ENCODE measurements at regions not wholly inside any gene's neighbourhood (a gene's known extent, or its start where the extent isn't known, plus 50 kb on each side); places are given as distances from the start of the nearest gene placed in this dataset.

DNA sequence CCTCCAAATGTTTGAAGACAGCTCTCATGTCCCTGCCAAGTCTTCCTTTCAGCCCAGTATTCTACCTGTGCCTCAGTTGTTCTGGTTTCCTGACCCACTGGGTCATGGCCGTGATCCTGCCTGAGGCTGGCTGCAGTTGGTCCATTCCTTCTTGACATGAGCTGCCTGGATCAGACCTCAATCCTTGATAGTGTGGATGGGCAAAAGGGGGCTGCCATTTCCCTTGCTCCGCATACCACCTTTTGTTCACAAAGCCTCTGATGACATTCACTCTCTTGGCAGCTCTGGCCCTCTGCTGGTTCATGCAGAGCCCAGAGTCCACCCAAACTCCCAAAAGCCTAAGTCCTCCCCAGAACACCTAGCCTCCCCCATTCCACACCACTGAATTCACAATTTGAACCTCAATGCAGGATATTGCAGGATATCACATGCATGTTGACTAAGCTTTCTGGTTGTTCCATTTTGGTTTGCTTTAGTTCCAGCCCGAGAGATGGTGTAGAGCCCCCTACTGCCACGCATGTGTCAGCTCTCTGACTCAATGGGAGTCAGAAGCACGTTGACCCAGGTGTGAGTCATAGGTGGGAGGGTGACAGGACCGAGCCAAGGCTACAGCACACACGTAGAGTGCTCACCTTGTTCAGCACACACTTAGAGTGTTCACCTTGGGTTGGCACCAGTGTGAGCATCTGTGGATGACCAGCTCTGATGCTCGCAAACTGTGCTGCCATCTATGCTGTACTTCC lies 137.2 kb downstream of the MTX3 start:
- Histone ChIP-seq H3K36me3 (no peaks in the 10 kb centered on the region), H3K9me3 (no peaks in the 10 kb centered on the region), H3K27me3 (no peaks in the 10 kb centered on the region), H3K4me3 (no peak overlapping the region), H3K4me1 (peaks cover 0 to 27% (median 6%) of the 10 kb centered on the region in 9 donors), H3K27ac (no peak overlapping the region)
- 92% methylated on average over 8 of the region's 8 CpGs for WGBS, 2 donors
- intact Hi-C loops (cut with DNase I) = loop anchor here in 5 of 10 donors (10.0 kb wide), 3 partner anchors 149 to 231 kb away; no protein-coding TSS in a partner anchor
- TF ChIP-seq CTCF (IDR thresholded peaks at IDR 0.05) = no peak
- no peak for ATAC-seq
- no peak for DNase-seq

DNA sequence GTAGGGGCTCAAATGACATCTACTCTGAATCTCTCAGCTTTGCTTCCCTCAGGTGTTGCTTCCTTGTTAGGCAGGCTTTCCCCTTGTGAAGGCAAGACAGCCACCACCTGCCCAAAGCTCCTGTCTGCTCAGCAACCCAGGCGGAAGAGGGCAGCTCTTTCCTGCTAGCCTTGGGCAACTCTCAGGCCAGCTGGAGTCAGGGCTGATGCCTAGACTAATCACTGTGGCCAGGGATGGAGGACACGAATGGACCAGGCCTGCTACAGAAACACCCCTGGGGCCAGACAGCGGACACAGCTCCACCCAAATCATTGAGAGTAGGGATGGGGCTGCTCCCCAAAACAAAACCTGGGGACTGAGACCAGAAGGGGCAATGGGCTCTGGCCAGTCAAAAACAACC lies 138.0 kb downstream of the MTX3 start:
- no peak for DNase-seq
- Histone ChIP-seq H3K4me3 (no peak overlapping the region), H3K36me3 (no peaks in the 10 kb centered on the region), H3K27me3 (no peaks in the 10 kb centered on the region), H3K4me1 (peaks cover 0 to 20% (median 6%) of the 10 kb centered on the region in 9 donors), H3K27ac (no peak overlapping the region), H3K9me3 (no peaks in the 10 kb centered on the region)
- TF ChIP-seq CTCF (IDR thresholded peaks at IDR 0.05) = no peak
- intact Hi-C loops (cut with DNase I) = loop anchor here in 5 of 10 donors (10.0 kb wide), 3 partner anchors 148 to 232 kb away; no protein-coding TSS in a partner anchor
- WGBS, 2 donors = 94 to 95% methylated on average over 3 of the region's 3 CpGs
- no peak for ATAC-seq

DNA sequence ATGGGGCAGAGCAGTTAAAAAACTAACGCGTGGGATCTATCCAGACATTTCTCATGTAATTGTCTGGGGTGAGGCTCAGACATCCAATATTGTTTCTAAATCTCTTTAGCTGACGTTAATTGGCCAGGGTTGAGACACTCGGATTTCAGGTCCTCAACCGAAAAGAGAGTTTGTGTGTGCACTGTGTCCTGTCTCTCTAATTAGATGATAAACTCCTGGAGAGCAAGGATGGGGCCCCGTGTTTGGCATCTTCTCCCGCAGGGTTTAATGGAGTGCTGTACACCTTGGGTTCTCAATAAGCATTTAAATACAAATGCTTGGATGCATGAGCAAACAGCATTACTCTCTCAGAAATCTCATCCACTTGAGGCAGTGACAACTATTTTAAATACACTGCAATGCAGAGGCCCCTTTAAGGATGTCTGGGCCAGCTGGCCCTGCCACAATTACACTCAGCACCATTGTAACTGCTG lies 139.6 kb downstream of the MTX3 start:
- ATAC-seq (peak in 4 of 8 donors; percentile 32 to 58 (median 47)), DNase-seq (no peak)
- intact Hi-C loops (cut with DNase I) = loop anchor here in 5 of 10 donors (10.0 kb wide), 3 partner anchors 147 to 233 kb away; no protein-coding TSS in a partner anchor
- no peak for TF ChIP-seq CTCF (IDR thresholded peaks at IDR 0.05)
- WGBS, 2 donors = 63 to 64% methylated on average over 7 of the region's 7 CpGs
- Histone ChIP-seq H3K27ac (peak overlapping the region in 4 of 10 donors; percentile 26 to 62 (median 59)), H3K27me3 (no peaks in the 10 kb centered on the region), H3K36me3 (no peaks in the 10 kb centered on the region), H3K4me1 (peaks cover 0 to 16% (median 6%) of the 10 kb centered on the region in 9 donors), H3K9me3 (no peaks in the 10 kb centered on the region), H3K4me3 (no peak overlapping the region)

DNA sequence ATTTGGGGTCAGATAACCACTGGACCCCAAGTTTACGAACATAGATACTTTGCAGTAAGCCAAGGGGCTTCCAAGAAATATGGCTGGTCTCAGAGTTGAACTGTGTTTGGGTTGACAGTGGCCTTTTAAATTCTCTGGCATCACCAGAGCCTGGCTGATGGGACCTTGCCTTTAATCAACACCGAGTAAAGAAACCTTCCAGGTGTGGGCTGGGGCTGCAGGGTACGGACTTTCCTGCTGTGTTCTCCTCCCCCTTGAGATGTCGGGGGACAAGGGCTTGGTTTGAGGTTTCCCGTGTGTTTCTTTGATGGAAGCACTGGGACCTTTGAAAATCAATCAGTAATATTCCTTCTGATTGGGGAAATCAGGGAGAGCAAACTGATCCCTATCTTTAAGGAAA lies 140.1 kb downstream of the MTX3 start:
- Histone ChIP-seq H3K9me3 (no peaks in the 10 kb centered on the region), H3K27ac (peak overlapping the region in 4 of 10 donors; percentile 26 to 62 (median 59)), H3K4me3 (no peak overlapping the region), H3K27me3 (no peaks in the 10 kb centered on the region), H3K4me1 (peaks cover 0 to 16% (median 6%) of the 10 kb centered on the region in 9 donors), H3K36me3 (no peaks in the 10 kb centered on the region)
- intact Hi-C loops (cut with DNase I) = loop anchor here in 5 of 10 donors (10.0 kb wide), 3 partner anchors 146 to 234 kb away; no protein-coding TSS in a partner anchor
- WGBS, 2 donors = 91 to 92% methylated on average over 5 of the region's 5 CpGs
- DNase-seq = no peak
- peak in 4 of 8 donors; percentile 3 to 30 (median 10) for ATAC-seq
- no peak for TF ChIP-seq CTCF (IDR thresholded peaks at IDR 0.05)

All from heart right ventricle (tissue), 16 donors.